Esophagus (tissue), 2 donors: ENCODE measurements at regions not wholly inside any gene's neighbourhood (a gene's known extent, or its start where the extent isn't known, plus 50 kb on each side); places are given as distances from the start of the nearest gene placed in this dataset.

Source experiments
- H3K27ac ChIP-seq, 2 donors: one replicate each; pipeline ENCODE4 v1.5.1; 2013; ENCODE audit warnings: low read depth in 2 of 2, mild to moderate bottlenecking in 2 of 2, inconsistent platforms in 1 of 2, low read length in 1 of 2, moderate library complexity in 1 of 2
- H3K27me3 ChIP-seq, 2 donors: one replicate each; pipeline ENCODE4 v1.6.1; 2013; ENCODE audit warnings: low read length in 2 of 2, control low read depth in 1 of 2, mild to moderate bottlenecking in 1 of 2; ENCODE audit not compliant: insufficient read depth in 2 of 2, control insufficient read depth in 1 of 2
- H3K36me3 ChIP-seq, 2 donors: one replicate each; pipeline ENCODE4 v1.6.1; 2013; ENCODE audit warnings: low read length in 1 of 2; ENCODE audit not compliant: control insufficient read depth in 2 of 2, insufficient read depth in 2 of 2
- H3K4me1 ChIP-seq, 2 donors: one replicate each; pipeline ENCODE4 v1.6.1; 2013; ENCODE audit warnings: low read length in 1 of 2; ENCODE audit not compliant: control insufficient read depth in 2 of 2, insufficient read depth in 2 of 2
- H3K4me3 ChIP-seq, 2 donors: one replicate each; pipeline ENCODE4 v1.5.1; 2013; ENCODE audit warnings: low read length in 2 of 2, mild to moderate bottlenecking in 2 of 2, low read depth in 1 of 2, moderate library complexity in 1 of 2
- H3K9me3 ChIP-seq, 2 donors: one replicate each; pipeline ENCODE4 v1.6.1; 2013; ENCODE audit warnings: mild to moderate bottlenecking in 2 of 2, low read depth in 1 of 2, low read length in 1 of 2, moderate library complexity in 1 of 2; ENCODE audit not compliant: control insufficient read depth in 2 of 2, insufficient read depth in 1 of 2
- WGBS, 2 donors: extraction: QIAGEN DNeasy Blood & Tissue Kit; methylation state at CpG; one replicate each; pipeline ENCODE4 v1.1.7; 2013; 5-methylcytosine and 5-hydroxymethylcytosine counted together
- donor health status: healthy with polysubstance abuse.
- donor health status: Bipolar disorder and iron deficiency.

DNA sequence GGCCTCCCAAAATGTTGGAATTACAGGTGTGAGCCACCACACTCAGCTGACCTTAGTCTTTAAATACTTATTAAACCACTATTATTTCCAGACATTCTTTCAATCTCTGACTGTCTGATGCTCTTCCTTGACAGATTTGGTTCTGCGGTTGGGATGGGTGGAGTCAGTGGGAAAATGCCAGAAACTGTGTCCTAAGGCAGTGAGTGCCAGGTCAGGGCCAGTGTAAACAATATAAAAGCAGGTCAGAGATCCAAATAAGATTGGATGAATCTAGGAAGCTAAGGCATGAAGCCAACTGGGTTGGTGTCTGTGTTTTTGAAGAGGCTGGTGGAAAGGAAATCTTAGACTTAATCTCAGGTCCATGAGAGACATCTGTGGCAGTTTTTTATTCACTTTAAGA, 74.7 kb downstream of the KLF5 start:
- peaks cover 0 to 5% of the 10 kb centered on the region in 2 donors for H3K9me3 ChIP-seq
- H3K4me3 ChIP-seq, result no peak overlapping the region
- no peaks in the 10 kb centered on the region for H3K27me3 ChIP-seq
- H3K4me1 ChIP-seq, result no peaks in the 10 kb centered on the region
- H3K27ac ChIP-seq, result no peak overlapping the region
- WGBS, 2 donors, result 50 to 51% methylated on average over 1 of the region's 1 CpG
- no peaks in the 10 kb centered on the region for H3K36me3 ChIP-seq

DNA sequence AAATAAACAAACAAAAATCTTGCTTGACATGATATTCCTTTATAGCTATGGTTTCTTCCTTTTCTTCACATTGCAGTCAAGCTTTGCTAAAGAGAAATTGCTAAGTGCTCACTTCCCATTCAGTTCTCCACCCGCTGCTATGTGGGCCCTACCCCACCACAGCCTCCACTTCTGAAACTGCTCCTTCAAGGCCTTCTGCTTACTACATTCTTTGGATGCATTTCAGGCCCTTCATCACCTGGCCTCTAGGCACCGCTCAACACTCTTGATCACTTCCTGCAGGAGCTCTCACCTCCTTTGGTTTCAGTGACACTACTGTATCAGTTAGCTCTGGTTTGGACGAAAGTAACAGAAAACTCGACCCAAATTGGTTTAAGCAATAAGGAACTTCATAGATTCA, 72.4 kb downstream of the KLF5 start:
- peaks cover 0 to 5% of the 10 kb centered on the region in 2 donors for H3K9me3 ChIP-seq
- H3K36me3 ChIP-seq, result no peaks in the 10 kb centered on the region
- no peak overlapping the region for H3K27ac ChIP-seq
- H3K4me1 ChIP-seq, result no peaks in the 10 kb centered on the region
- H3K27me3 ChIP-seq, result no peaks in the 10 kb centered on the region
- whole genome bisulfite sequencing, 2 donors, result 95% methylated on average over 4 of the region's 4 CpGs
- H3K4me3 ChIP-seq, result no peak overlapping the region

DNA sequence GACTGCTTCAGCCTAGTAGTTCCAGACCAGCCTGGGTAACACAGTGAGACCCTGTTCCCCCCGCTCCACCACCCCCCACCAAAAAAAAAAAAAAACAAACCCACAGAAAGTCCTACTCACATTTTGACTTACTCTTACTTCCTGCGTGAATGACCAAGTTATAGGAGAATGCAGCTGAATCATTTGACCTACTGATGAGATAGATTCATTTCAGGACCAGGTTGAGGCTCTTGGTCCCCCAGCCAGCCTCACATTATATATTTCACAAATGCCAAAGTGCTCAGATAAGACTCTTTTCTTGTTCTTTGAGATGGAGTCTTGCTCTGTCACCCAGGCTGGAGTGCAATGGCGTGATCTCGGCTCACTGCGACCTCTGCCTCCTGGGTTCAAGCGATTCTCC, 70.2 kb downstream of the KLF5 start:
- Histone ChIP-seq H3K27ac (no peak overlapping the region), H3K4me1 (no peaks in the 10 kb centered on the region), H3K27me3 (no peaks in the 10 kb centered on the region), H3K36me3 (no peaks in the 10 kb centered on the region), H3K4me3 (no peak overlapping the region), H3K9me3 (peaks cover 0 to 5% of the 10 kb centered on the region in 2 donors)
- WGBS, 2 donors, result 82 to 89% methylated on average over 6 of the region's 6 CpGs
